ENCODE measurements at regions not wholly inside any gene's neighbourhood (a gene's known extent, or its start where the extent isn't known, plus 50 kb on each side); places are given as distances from the start of the nearest gene placed in this dataset.

DNA sequence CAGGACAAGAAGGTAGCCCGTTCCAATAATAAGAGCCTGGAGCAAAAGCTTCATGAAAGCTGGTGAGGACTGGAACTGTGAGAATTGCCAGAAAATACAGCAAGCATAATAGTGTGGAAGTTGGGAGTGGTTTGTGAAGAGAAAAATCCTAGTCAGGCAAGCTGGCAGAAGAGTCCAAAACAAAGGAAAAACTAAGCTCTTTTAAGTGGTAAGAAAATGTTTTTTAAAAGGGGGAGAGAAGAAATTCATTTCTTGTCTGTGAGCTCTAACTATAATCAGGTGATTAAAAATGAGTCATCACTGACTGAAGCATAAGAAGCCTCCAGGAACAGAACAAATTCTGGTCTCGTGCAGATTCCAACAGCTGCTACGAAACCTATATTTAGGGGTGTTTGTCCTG, 102.6 kb downstream of the CAAP1 start:
- no peaks in the 10 kb centered on the region for H3K4me1 ChIP-seq (ENCODE audit: insufficient read depth, low read length, poor library complexity, severe bottlenecking)
- H3K36me3 ChIP-seq (ENCODE audit: insufficient read depth, low read length) = no peaks in the 10 kb centered on the region
- no peaks in the 10 kb centered on the region for H3K9me2 ChIP-seq (replicated peaks; ENCODE audit: low read depth, low read length)
- no peaks in the 10 kb centered on the region for H3F3A ChIP-seq (ENCODE audit: low read depth)
- TF ChIP-seq, protein P1, sequence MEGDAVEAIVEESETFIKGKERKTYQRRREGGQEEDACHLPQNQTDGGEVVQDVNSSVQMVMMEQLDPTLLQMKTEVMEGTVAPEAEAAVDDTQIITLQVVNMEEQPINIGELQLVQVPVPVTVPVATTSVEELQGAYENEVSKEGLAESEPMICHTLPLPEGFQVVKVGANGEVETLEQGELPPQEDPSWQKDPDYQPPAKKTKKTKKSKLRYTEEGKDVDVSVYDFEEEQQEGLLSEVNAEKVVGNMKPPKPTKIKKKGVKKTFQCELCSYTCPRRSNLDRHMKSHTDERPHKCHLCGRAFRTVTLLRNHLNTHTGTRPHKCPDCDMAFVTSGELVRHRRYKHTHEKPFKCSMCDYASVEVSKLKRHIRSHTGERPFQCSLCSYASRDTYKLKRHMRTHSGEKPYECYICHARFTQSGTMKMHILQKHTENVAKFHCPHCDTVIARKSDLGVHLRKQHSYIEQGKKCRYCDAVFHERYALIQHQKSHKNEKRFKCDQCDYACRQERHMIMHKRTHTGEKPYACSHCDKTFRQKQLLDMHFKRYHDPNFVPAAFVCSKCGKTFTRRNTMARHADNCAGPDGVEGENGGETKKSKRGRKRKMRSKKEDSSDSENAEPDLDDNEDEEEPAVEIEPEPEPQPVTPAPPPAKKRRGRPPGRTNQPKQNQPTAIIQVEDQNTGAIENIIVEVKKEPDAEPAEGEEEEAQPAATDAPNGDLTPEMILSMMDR (conservative IDR thresholded peaks at IDR 0.05; ENCODE audit: low read length) = no peak
- TF ChIP-seq EZH2phosphoT487 (IDR thresholded peaks at IDR 0.05; ENCODE audit: borderline replicate concordance) = no peak
- H3K4me2 ChIP-seq (ENCODE audit: low read depth, low read length, poor library complexity, severe bottlenecking) = no peak overlapping the region
- H4K20me1 ChIP-seq (ENCODE audit: insufficient read depth, low read length, poor library complexity, severe bottlenecking) = no peaks in the 10 kb centered on the region
- no peaks in the 10 kb centered on the region for H3K27me3 ChIP-seq (ENCODE audit: insufficient read depth, low read length, poor library complexity, severe bottlenecking)
- no peak overlapping the region for H3K4me3 ChIP-seq (ENCODE audit: low read length, poor library complexity, severe bottlenecking)
- H3K79me2 ChIP-seq (ENCODE audit: insufficient read depth, low read length) = no peaks in the 10 kb centered on the region
- H3K9me3 ChIP-seq (ENCODE audit: insufficient read depth, low read depth, low read length) = no peaks in the 10 kb centered on the region
- H2AFZ ChIP-seq (ENCODE audit: low read length) = no peak overlapping the region
- H3K9ac ChIP-seq (ENCODE audit: low read depth, low read length, poor library complexity, severe bottlenecking) = no peak overlapping the region

DNA sequence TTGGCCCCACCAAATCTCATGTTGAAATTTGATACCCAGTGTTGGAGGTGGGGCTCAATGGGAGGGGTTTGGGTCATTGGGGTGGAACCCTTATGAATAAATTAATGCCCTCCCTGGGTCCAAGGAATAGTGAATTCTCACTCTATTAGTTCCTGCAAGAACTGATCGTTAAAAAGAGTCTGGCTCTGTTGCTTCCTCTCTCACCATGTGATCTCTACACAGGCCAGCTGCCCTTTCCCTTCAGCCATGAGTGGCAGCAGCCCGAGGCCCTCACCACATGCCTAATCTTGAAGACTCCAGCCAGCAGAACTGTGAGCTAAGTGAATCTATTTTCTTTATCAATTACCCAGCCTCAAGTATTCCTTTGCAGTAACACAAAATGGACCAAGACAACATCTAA, 106.0 kb downstream of the CAAP1 start:
- Histone ChIP-seq H3K4me2 (ENCODE audit: low read depth, low read length, poor library complexity, severe bottlenecking) (no peak overlapping the region), H4K20me1 (ENCODE audit: insufficient read depth, low read length, poor library complexity, severe bottlenecking) (no peaks in the 10 kb centered on the region), H3K9ac (ENCODE audit: low read depth, low read length, poor library complexity, severe bottlenecking) (no peak overlapping the region), H3F3A (ENCODE audit: low read depth) (no peaks in the 10 kb centered on the region), H3K9me2 (replicated peaks; ENCODE audit: low read depth, low read length) (no peaks in the 10 kb centered on the region), H3K4me3 (ENCODE audit: low read length, poor library complexity, severe bottlenecking) (no peak overlapping the region), H3K4me1 (ENCODE audit: insufficient read depth, low read length, poor library complexity, severe bottlenecking) (no peaks in the 10 kb centered on the region), H3K36me3 (ENCODE audit: insufficient read depth, low read length) (no peaks in the 10 kb centered on the region), H2AFZ (ENCODE audit: low read length) (no peak overlapping the region), H3K9me3 (ENCODE audit: insufficient read depth, low read depth, low read length) (no peaks in the 10 kb centered on the region), H3K79me2 (ENCODE audit: insufficient read depth, low read length) (no peaks in the 10 kb centered on the region), H3K27me3 (ENCODE audit: insufficient read depth, low read length, poor library complexity, severe bottlenecking) (no peaks in the 10 kb centered on the region)
- no peak for TF ChIP-seq EZH2phosphoT487 (IDR thresholded peaks at IDR 0.05; ENCODE audit: borderline replicate concordance)
- TF ChIP-seq, protein P1 (conservative IDR thresholded peaks at IDR 0.05; ENCODE audit: low read length) = no peak

DNA sequence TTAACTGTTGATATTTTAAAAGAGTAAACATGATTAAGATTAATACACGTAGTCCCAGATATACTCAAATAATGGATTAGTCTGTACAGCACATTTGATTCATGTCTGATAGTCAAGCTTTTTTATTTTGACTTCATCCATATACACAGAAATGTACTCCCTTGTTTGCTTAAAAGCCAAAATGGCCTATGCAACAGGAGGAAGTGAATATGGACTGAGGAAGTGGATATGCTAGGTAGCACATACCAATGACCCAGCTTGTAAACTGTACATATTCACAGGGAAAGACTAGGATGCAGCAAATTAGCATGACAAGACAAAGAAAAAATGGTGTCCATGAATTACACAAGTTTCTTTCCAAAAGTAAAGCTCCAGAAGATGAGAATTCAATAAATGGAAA, 109.7 kb downstream of the CAAP1 start:
- no peaks in the 10 kb centered on the region for H4K20me1 ChIP-seq (ENCODE audit: insufficient read depth, low read length, poor library complexity, severe bottlenecking)
- no peaks in the 10 kb centered on the region for H3K36me3 ChIP-seq (ENCODE audit: insufficient read depth, low read length)
- H3K9me3 ChIP-seq (ENCODE audit: insufficient read depth, low read depth, low read length) = no peaks in the 10 kb centered on the region
- H3F3A ChIP-seq (ENCODE audit: low read depth) = no peaks in the 10 kb centered on the region
- no peaks in the 10 kb centered on the region for H3K27me3 ChIP-seq (ENCODE audit: insufficient read depth, low read length, poor library complexity, severe bottlenecking)
- TF ChIP-seq, protein P1 (conservative IDR thresholded peaks at IDR 0.05; ENCODE audit: low read length) = no peak
- TF ChIP-seq EZH2phosphoT487 (IDR thresholded peaks at IDR 0.05; ENCODE audit: borderline replicate concordance) = no peak
- H3K4me3 ChIP-seq (ENCODE audit: low read length, poor library complexity, severe bottlenecking) = no peak overlapping the region
- H3K79me2 ChIP-seq (ENCODE audit: insufficient read depth, low read length) = no peaks in the 10 kb centered on the region
- no peak overlapping the region for H3K4me2 ChIP-seq (ENCODE audit: low read depth, low read length, poor library complexity, severe bottlenecking)
- H3K9ac ChIP-seq (ENCODE audit: low read depth, low read length, poor library complexity, severe bottlenecking) = no peak overlapping the region
- no peak overlapping the region for H2AFZ ChIP-seq (ENCODE audit: low read length)
- no peaks in the 10 kb centered on the region for H3K4me1 ChIP-seq (ENCODE audit: insufficient read depth, low read length, poor library complexity, severe bottlenecking)
- no peaks in the 10 kb centered on the region for H3K9me2 ChIP-seq (replicated peaks; ENCODE audit: low read depth, low read length)
